CD4-positive, alpha-beta T cell (primary cell): ENCODE measurements at regions not wholly inside any gene's neighbourhood (a gene's known extent, or its start where the extent isn't known, plus 50 kb on each side); places are given as distances from the start of the nearest gene placed in this dataset.

Experiments used
- ATAC-seq: fragments of 200-7000 bp; cut with Tn5 transposase; one replicate; pipeline ENCODE4 v1.10.0; 2022; ENCODE audit warnings: mild to moderate bottlenecking; ENCODE audit not compliant: poor library complexity
- CTCF ChIA-PET: fragments of 350-600 bp; sonication (Branson Sonifier 250); formaldehyde crosslinking; loops from one replicate; lab custom pipeline; 2021; ENCODE audit warnings: antibody characterized with exemption, inconsistent platforms; lab: Charles Lee
- POLR2A ChIA-PET: fragments of 350-600 bp; sonication (Branson Sonifier 250); formaldehyde crosslinking; loops from one replicate; lab custom pipeline; 2021; ENCODE audit warnings: antibody characterized with exemption, inconsistent platforms; lab: Charles Lee
- DNase-seq, 14 experiments: peaks; one replicate each; pipeline ENCODE4 v3.0.0-alpha.2; 2013 to 2020; ENCODE audit warnings: mixed read lengths in 2 of 14
- H3K27ac ChIP-seq, 2 donors: one replicate each; pipeline versions ENCODE4 v1.5.1 to v1.7.0; 2013; ENCODE audit warnings: low read length in 2 of 2, low read depth in 1 of 2, mild to moderate bottlenecking in 1 of 2
- H3K27me3 ChIP-seq, 2 experiments: 1 replicate in 1 of 2; 2 replicates in 1 of 2; pipeline versions ENCODE4 v1.6.1 to v1.7.0; 2013; ENCODE audit warnings: low read length in 2 of 2, control low read depth in 1 of 2, mild to moderate bottlenecking in 1 of 2, moderate library complexity in 1 of 2; ENCODE audit not compliant: insufficient read depth in 2 of 2, control insufficient read depth in 1 of 2
- H3K36me3 ChIP-seq: one replicate; pipeline ENCODE4 v1.6.1; 2013; ENCODE audit warnings: low read length, control low read depth; ENCODE audit not compliant: insufficient read depth
- H3K4me1 ChIP-seq: one replicate; pipeline ENCODE4 v1.6.1; 2013; ENCODE audit warnings: low read length, control low read depth; ENCODE audit not compliant: insufficient read depth
- H3K4me3 ChIP-seq: one replicate; pipeline ENCODE4 v1.5.1; 2013; ENCODE audit warnings: mild to moderate bottlenecking, low read length, moderate library complexity
- H3K9me3 ChIP-seq, 2 experiments: 1 replicate in 1 of 2; 2 replicates in 1 of 2; pipeline versions ENCODE4 v1.6.1 to v1.7.0; 2013; ENCODE audit warnings: low read length in 2 of 2, mild to moderate bottlenecking in 2 of 2, control low read depth in 1 of 2, moderate library complexity in 1 of 2; ENCODE audit not compliant: control insufficient read depth in 1 of 2, insufficient read depth in 1 of 2
- H3K27ac Mint-ChIP-seq: one replicate; pipeline ENCODE4 v1.8.0; 2020; ENCODE audit warnings: mixed read lengths
- H3K27me3 Mint-ChIP-seq: one replicate; pipeline ENCODE4 v1.8.0; 2021; ENCODE audit warnings: mixed read lengths
- H3K36me3 Mint-ChIP-seq: one replicate; pipeline ENCODE4 v1.8.0; 2021; ENCODE audit warnings: low read depth, mixed read lengths
- H3K4me1 Mint-ChIP-seq: one replicate; pipeline ENCODE4 v1.8.0; 2021; ENCODE audit warnings: low read depth, mixed read lengths
- H3K4me3 Mint-ChIP-seq: one replicate; pipeline ENCODE4 v1.8.0; 2020; ENCODE audit warnings: mild to moderate bottlenecking, mixed read lengths
- H3K9me3 Mint-ChIP-seq: one replicate; pipeline ENCODE4 v1.8.0; 2020; ENCODE audit warnings: mixed read lengths
- CTCF ChIP-seq: fragments of 200-600 bp; IDR thresholded peaks from one replicate; pipeline ENCODE4 v1.8.0; 2022; ENCODE audit warnings: antibody characterized with exemption, mild to moderate bottlenecking
- intact Hi-C, 2 experiments: fragments of 100-400 bp; cut with DNase I in 1 of 2; cut with micrococcal nuclease in 1 of 2; formaldehyde crosslinking; loops; one replicate each; pipeline versions ENCODE4 v1.15.1 to v1.9.0; 2023 to 2025; cut with DNase I, micrococcal nuclease

- TF ChIP-seq CTCF = no peak
- H3K27me3 ChIP-seq = no peaks in the 10 kb centered on the region
- no peaks in the 10 kb centered on the region for H3K9me3 ChIP-seq
- H3K4me3 ChIP-seq = no peak overlapping the region
- no peaks in the 10 kb centered on the region for H3K36me3 Mint-ChIP-seq
- no peak overlapping the region for H3K27ac Mint-ChIP-seq
- ATAC-seq (no peak), DNase-seq (no peak)
- POLR2A ChIA-PET = interaction anchor here (0.6 kb wide), 1 partner anchor 898 kb away, joined by 3 read pairs; no protein-coding TSS in a partner anchor
- CTCF ChIA-PET = no interaction called here
- no peaks in the 10 kb centered on the region for H3K4me1 Mint-ChIP-seq
- no peaks in the 10 kb centered on the region for H3K36me3 ChIP-seq
- no peaks in the 10 kb centered on the region for H3K4me1 ChIP-seq
- intact Hi-C loops = no loop called here
- H3K4me3 Mint-ChIP-seq = no peak overlapping the region
- peaks cover 5% of the 10 kb centered on the region for H3K9me3 Mint-ChIP-seq
- no peak overlapping the region for H3K27ac ChIP-seq
- H3K27me3 Mint-ChIP-seq = no peaks in the 10 kb centered on the region
Measured at GRCh38 chr20:12211361-12211760, 293.7 kb downstream of the BTBD3 start.

GRCh38 chr20:12217382-12217781 is 299.7 kb downstream of the BTBD3 start:
- no peaks in the 10 kb centered on the region for H3K27me3 ChIP-seq
- ChIA-PET CTCF (no interaction called here), POLR2A (no interaction called here)
- H3K9me3 ChIP-seq = no peaks in the 10 kb centered on the region
- H3K36me3 ChIP-seq = no peaks in the 10 kb centered on the region
- ATAC-seq (no peak), DNase-seq (no peak)
- Mint-ChIP-seq H3K9me3 (peaks cover 10% of the 10 kb centered on the region), H3K4me3 (no peak overlapping the region), H3K27me3 (no peaks in the 10 kb centered on the region), H3K36me3 (no peaks in the 10 kb centered on the region), H3K27ac (no peak overlapping the region), H3K4me1 (no peaks in the 10 kb centered on the region)
- no peak overlapping the region for H3K27ac ChIP-seq
- H3K4me1 ChIP-seq = no peaks in the 10 kb centered on the region
- H3K4me3 ChIP-seq = no peak overlapping the region
- no peak for TF ChIP-seq CTCF
- intact Hi-C loops = no loop called here

- H3K36me3 ChIP-seq = no peaks in the 10 kb centered on the region
- no peak for TF ChIP-seq CTCF
- H3K4me3 ChIP-seq = no peak overlapping the region
- Mint-ChIP-seq H3K4me3 (no peak overlapping the region), H3K9me3 (peaks cover 8% of the 10 kb centered on the region), H3K4me1 (no peaks in the 10 kb centered on the region), H3K36me3 (no peaks in the 10 kb centered on the region), H3K27ac (no peak overlapping the region), H3K27me3 (no peaks in the 10 kb centered on the region)
- DNase-seq (no peak), ATAC-seq (no peak)
- no peaks in the 10 kb centered on the region for H3K9me3 ChIP-seq
- ChIA-PET POLR2A (no interaction called here), CTCF (no interaction called here)
- no peaks in the 10 kb centered on the region for H3K27me3 ChIP-seq
- intact Hi-C loops = no loop called here
- H3K27ac ChIP-seq = no peak overlapping the region
- no peaks in the 10 kb centered on the region for H3K4me1 ChIP-seq
Measured at GRCh38 chr20:12219798-12220197, 302.1 kb downstream of the BTBD3 start.
